Head of caudate nucleus (tissue), 42 donors: ENCODE measurements at regions not wholly inside any gene's neighbourhood (a gene's known extent, or its start where the extent isn't known, plus 50 kb on each side); places are given as distances from the start of the nearest gene placed in this dataset.
"Not testable (repeated sequence)": the region's sequence is repeated elsewhere in the genome, so short reads cannot be mapped to it uniquely, and the experiment has no call there.

Experiments
- DNase-seq, 42 donors: peaks; one replicate each; pipeline versions ENCODE4 v3.0.0 to v3.0.0-alpha.2; 2020 to 2021; ENCODE audit warnings: mixed read lengths in 7 of 42
- intact Hi-C: fragments of 100-400 bp; cut with DNase I; formaldehyde crosslinking; loops from one replicate; pipeline ENCODE4 v1.15.0; 2022

GRCh38 chr9:40942730-40943129, 185.8 kb downstream of the FOXD4L6 start:
- DNase-seq, intact Hi-C loops: not testable (repeated sequence)

DNA sequence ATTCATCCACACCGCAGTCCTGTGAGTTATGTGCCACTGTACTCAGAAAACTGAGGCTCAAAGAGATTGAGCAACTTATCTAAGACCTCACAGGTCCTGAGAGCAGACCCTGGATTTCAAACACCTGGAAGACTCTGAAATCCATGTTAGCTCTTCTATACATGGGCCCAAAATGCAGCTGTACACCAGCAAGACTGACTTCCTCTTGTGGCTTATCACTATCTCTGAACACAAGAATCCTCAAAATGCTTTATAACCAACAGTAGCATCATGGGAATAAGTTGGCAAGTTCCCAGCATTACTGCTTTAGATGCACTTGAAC, 188.6 kb downstream of the FOXD4L6 start:
- DNase-seq, intact Hi-C loops: not testable (repeated sequence)

DNA sequence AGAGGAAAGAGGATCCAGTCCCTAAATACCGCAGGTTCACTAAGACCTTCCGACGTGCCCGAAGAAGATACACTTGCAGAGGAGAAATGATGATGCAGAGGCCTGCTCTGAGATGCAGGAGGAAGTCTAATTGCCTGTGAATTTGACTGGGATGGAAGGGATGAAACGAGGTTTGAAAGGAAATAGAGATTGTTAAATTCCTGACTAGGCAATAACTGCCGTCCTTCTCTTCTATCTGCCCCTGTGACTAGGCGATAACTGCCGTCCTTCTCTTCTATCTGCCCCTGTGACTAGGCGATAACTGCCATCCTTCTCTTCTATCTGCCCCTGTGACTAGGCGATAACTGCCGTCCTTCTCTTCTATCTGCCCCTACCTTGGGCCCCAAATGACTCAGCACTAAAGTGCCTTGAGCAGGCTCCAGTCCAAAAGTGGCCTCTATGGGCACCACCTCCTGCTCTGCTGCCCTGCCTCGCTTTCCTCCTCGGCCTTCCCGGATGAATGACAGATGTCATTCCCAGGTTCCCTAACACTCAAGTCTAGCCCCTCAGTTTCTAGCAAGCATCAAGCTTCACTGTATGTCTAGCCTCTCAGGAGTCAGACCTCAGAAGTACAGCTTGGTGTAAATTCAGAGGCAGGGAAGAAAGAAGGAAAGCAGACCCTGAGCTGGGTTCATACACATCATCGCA, 189.1 kb downstream of the FOXD4L6 start:
- DNase-seq, intact Hi-C loops: not testable (repeated sequence)

DNA sequence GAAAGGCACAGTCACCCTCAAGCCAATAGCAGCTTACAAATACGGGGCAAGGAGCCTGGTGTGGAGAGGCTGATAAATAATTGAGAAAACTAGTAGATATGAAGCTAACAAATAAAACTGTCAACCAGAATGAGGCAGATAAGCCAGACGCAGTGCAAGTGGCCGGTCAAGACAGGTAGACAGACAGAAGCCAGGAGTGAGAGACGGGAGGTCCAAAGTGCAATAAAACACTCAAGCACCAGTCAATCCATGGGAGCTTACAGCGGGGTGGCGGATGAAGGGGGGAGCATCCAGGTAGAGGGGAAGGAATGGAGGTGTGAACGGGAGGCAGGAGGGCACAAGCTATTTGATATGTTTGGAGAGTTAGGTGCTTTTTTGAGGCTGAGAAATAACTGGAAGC, 193.1 kb downstream of the FOXD4L6 start:
- intact Hi-C loops = no loop called here

GRCh38 chr9:40934480-40934879, 194.0 kb downstream of the FOXD4L6 start:
- intact Hi-C loops, DNase-seq: not testable (repeated sequence)

More for the DNA sequence above, 193.1 kb downstream of the FOXD4L6 start:
- no peak for DNase-seq

DNA sequence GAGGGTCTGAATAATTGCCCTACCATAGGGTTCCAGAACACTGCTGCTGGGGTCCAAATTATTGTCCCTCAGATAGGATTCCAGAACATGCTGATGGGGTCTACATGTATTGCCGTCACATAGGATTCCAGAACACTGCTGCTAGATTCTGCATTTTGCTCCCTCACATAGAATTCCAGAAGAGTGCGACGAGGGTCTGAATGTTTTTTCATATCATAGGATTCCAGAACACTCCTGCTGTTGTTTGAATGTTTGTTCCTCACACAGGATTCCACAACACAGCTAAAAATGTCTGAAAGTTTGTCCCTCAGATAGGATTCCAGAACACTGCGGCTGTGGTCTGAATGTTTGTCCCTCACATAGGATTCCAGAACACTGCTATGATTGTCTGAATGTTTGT, 198.1 kb downstream of the FOXD4L6 start:
- DNase-seq, intact Hi-C loops: not testable (repeated sequence)

GRCh38 chr9:40929488-40929845, 199.0 kb downstream of the FOXD4L6 start:
- DNase-seq, intact Hi-C loops: not testable (repeated sequence)

GRCh38 chr9:40928803-40929487, 199.5 kb downstream of the FOXD4L6 start:
- DNase-seq = peak in 1 of 42 donors; percentile 34
- intact Hi-C loops = no loop called here

DNA sequence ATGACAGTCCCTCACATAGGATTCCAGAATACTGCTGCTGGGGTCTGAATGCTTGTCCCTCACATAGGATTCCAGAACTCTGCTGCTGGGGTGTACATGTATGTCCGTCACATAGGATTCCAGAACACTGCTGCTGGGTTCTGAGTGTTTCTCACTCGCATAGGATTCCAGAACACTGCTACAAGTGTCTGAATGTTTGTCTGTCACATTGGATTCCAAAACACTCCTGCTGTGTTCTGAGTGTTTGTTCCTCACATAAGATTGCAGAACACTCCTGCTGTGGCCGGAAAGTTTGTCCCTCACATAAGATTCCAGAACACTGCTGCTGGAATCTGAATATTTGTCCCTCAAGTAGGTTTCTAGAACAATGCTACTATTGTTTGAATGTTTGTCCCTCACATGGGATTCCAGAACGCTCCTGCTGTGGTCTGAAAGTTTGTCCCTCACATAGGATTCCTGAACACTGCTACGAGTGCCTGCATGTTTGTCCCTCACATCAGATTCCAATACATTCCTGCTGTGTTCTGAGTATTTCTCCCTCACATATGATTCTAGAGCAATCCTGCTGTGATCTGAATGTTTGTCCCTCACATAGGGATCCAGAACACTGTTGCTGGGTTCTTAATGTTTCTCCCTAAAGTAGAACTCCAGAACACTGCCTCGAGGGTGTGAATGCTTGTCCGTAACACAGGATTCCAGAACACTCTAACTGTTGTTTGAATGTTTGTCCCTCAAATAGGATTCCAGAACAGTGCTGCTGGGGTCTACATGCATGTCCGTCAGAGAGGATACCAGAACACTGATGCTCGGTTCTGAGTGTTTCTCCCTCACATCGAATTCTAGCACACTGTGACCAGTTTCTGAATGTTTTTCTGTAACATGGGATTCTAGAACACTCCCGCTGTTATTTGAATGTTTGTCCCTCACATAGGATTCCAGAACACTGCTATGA, 200.4 kb downstream of the FOXD4L6 start:
- DNase-seq = peak in 1 of 42 donors; percentile 35
- intact Hi-C loops = no loop called here

- intact Hi-C loops = no loop called here
- peak in 1 of 42 donors; percentile 37 for DNase-seq
Observed at GRCh38 chr9:40927260-40927631, 201.2 kb downstream of the FOXD4L6 start.

- intact Hi-C loops = no loop called here
- DNase-seq = peak in 1 of 42 donors; percentile 22
Observed at GRCh38 chr9:40926404-40927259, 201.8 kb downstream of the FOXD4L6 start.

GRCh38 chr9:40925149-40925548, 203.3 kb downstream of the FOXD4L6 start:
- DNase-seq = peak in 1 of 42 donors; percentile 45
- intact Hi-C loops = no loop called here

- DNase-seq, intact Hi-C loops: not testable (repeated sequence)
Observed at GRCh38 chr9:40916399-40916783, 212.1 kb downstream of the FOXD4L6 start.

GRCh38 chr9:40915660-40916398, 212.7 kb downstream of the FOXD4L6 start:
- DNase-seq, intact Hi-C loops: not testable (repeated sequence)

DNA sequence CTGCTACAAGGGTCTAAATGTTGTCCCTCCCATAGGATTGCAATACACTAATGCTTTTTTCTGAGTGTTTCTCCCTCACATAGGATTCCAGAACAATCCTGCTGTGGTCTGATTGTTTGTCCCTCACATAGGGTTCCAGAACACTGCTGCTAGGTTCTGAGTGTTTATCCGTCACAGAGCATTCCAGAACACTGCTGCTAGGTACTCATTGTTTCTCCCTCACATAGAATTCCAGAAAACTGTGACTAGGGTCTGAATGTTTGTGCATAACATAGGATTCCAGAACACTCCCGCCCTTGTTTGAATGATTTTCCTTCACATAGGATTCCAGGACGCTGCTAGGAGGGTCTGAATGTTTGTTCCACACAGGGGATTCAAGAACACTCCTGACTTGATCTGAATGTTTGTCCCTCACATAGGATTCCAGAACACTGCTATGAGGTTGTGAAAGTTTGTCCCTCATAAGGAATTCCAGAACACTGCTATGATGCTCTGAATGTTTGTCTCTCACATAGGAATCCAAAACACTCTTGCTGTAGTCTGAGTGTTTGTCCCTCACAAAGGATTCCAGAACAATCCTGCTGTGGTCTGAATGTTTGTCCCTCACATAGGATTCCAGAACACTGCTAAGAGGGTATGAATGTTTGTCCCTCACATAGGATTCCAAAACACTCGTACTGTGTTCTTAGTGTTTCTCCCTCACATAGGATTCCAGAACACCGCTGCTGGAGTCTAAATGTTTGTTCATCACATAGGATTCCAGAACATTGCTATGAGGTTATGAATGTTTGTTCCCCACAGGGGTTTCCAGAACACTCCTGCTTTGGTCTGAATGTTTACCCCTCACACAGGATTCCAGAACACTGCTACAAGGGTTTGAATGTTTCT, 213.5 kb downstream of the FOXD4L6 start:
- DNase-seq = no peak

DNA sequence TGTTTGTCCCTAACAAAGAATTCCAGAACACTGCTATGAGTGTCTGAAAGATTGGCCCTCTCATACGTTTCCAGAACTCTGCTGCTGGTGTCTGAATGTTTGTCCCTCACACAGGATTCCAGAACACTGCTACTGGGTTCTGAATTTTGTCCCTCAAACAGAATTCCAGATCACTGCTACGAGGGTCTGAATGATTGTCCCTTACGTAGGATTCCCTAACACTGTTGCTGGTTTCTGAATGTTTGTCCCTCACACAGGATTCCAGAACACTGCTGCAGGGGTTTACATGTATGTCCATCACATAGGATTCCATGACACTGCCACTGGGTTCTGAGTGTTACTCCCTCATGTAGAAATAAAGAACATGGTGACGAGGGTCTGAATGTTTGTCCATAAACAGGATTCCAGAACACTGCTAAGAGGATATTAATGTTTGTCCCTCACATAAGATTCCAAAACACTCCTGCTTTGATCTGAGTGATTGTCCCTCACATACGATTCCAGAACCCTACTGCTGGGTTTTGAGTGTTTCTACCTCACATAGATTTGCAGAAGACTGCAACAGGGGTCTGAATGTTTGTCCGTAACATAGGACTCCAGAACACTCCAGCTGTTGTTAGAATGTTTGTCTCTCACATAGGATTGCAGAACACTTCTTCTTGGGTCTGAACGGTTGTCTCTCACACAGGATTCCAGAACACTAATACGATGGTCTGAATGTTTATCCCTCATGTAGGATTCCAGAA, 214.4 kb downstream of the FOXD4L6 start:
- intact Hi-C loops = no loop called here
- no peak for DNase-seq

More for the DNA sequence above, 213.5 kb downstream of the FOXD4L6 start:
- intact Hi-C loops = no loop called here
